Retinal pigment epithelial cell (primary cell): ENCODE measurements at regions not wholly inside any gene's neighbourhood (a gene's known extent, or its start where the extent isn't known, plus 50 kb on each side); places are given as distances from the start of the nearest gene placed in this dataset.

Experiments used
- DNase-seq: peaks from one replicate; pipeline ENCODE4 v3.0.0-alpha.2; 2010; ENCODE audit warnings: low read depth
- H3K4me3 ChIP-seq: 2 replicates; pipeline ENCODE4 v1.5.1; 2011; ENCODE audit warnings: mild to moderate bottlenecking, low read length, control low read depth, moderate library complexity
- CTCF ChIP-seq: conservative IDR thresholded peaks from 2 replicates; pipeline ENCODE4 v1.5.1; 2011; ENCODE audit warnings: low read depth, low read length, control low read depth, inconsistent platforms

- no peak for TF ChIP-seq CTCF
- DNase-seq: no peak
- H3K4me3 ChIP-seq: no peak overlapping the region
Measured at GRCh38 chr12:68406911-68407310, 74.7 kb upstream of the MDM1 start.

- DNase-seq: no peak
- no peak overlapping the region for H3K4me3 ChIP-seq
- TF ChIP-seq CTCF: no peak
Measured at GRCh38 chr12:68410018-68410660, 78.0 kb upstream of the MDM1 start.

- DNase-seq: no peak
- H3K4me3 ChIP-seq: no peak overlapping the region
Measured at GRCh38 chr12:68411371-68411770, 79.2 kb upstream of the MDM1 start.

GRCh38 chr12:68414988-68415387 lies 82.8 kb upstream of the MDM1 start:
- H3K4me3 ChIP-seq: no peak overlapping the region
- DNase-seq: no peak
- TF ChIP-seq CTCF: no peak

More at GRCh38 chr12:68411371-68411770, 79.2 kb upstream of the MDM1 start:
- TF ChIP-seq CTCF: no peak

GRCh38 chr12:68416350-68416749 lies 84.2 kb upstream of the MDM1 start:
- no peak overlapping the region for H3K4me3 ChIP-seq
- no peak for TF ChIP-seq CTCF
- DNase-seq: no peak

GRCh38 chr12:68416826-68417225 lies 84.7 kb upstream of the MDM1 start:
- no peak for TF ChIP-seq CTCF
- H3K4me3 ChIP-seq: no peak overlapping the region
- no peak for DNase-seq

GRCh38 chr12:68418137-68418460 lies 85.9 kb upstream of the MDM1 start:
- TF ChIP-seq CTCF: no peak
- H3K4me3 ChIP-seq: no peak overlapping the region
- DNase-seq: no peak
